Prostate gland (tissue), 2 donors: ENCODE measurements at regions not wholly inside any gene's neighbourhood (a gene's known extent, or its start where the extent isn't known, plus 50 kb on each side); places are given as distances from the start of the nearest gene placed in this dataset.

Experiments used
- DNase-seq: peaks from one replicate; pipeline ENCODE4 v3.0.0-alpha.2; 2019; ENCODE audit warnings: low spot score
- H3K27ac ChIP-seq, 2 donors: fragments of 200-600 bp; sonication (generic); 2 replicates each; pipeline ENCODE4 v1.5.1; 2017 to 2019
- H3K27me3 ChIP-seq: fragments of 200-600 bp; sonication (generic); replicated peaks from 2 replicates; pipeline ENCODE4 v1.5.1; 2019; ENCODE audit not compliant: insufficient read depth
- H3K36me3 ChIP-seq, 2 donors: fragments of 200-600 bp; sonication (generic); 1 replicate in 1 of 2; 2 replicates in 1 of 2; pipeline versions ENCODE4 v1.5.1 to v1.8.1; 2017 to 2019
- H3K4me1 ChIP-seq: fragments of 200-600 bp; sonication (generic); replicated peaks from 2 replicates; pipeline ENCODE4 v1.5.1; 2019
- H3K4me3 ChIP-seq, 2 donors: fragments of 200-600 bp; sonication (generic); 2 replicates each; pipeline ENCODE4 v1.5.1; 2017 to 2019
- H3K9me3 ChIP-seq: fragments of 200-600 bp; sonication (generic); 2 replicates; pipeline ENCODE4 v1.5.1; 2017
- POLR2A ChIP-seq: fragments of 450-650 bp; IDR thresholded peaks from one replicate; pipeline ENCODE4 v1.6.1; 2016; ENCODE audit warnings: antibody characterized with exemption, mild to moderate bottlenecking
- POLR2AphosphoS5 ChIP-seq: sonication (generic); formaldehyde crosslinking; IDR thresholded peaks from one replicate; pipeline ENCODE4 v1.6.1; 2017; ENCODE audit warnings: antibody characterized with exemption
- WGBS: methylation state at CpG from one replicate; pipeline ENCODE4 v1.1.5; 2018; 5-methylcytosine and 5-hydroxymethylcytosine counted together
- intact Hi-C: fragments of 100-400 bp; cut with DNase I; formaldehyde crosslinking; loops from one replicate; pipeline ENCODE4 v1.14.2; 2022
- TF ChIP-seq, protein P1 (sequence below), 4 experiments: fragments of 200-600 bp in 2 of 4; fragments of 450-650 bp in 2 of 4; sonication (generic) in 2 of 4; IDR thresholded peaks; 1 replicate in 3 of 4; 2 replicates in 1 of 4; pipeline ENCODE4 v1.5.1; 2016 to 2019; ENCODE audit warnings: antibody characterized with exemption in 4 of 4, mild to moderate bottlenecking in 2 of 4, moderate library complexity in 2 of 4

DNA sequence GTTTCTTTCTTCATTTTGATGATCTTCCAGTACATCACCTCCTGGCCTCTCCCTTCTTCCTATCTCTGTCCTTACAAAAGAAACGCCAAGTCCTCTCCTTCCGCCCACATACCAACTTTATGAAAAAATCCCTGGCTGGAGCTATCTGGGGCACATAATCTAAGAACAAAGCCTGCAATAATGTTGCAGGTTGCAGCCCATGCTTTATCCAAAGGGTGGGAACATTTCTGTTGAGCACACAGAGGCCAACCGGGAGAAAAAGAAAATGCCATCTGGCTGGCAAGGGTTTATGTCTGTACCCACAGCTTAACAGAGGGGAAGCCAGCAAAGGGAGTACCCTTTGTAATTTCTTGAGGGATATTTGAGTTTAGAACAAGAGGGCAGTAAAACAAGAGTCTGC is 409.6 kb downstream of the SOX9 start:
- Histone ChIP-seq H3K9me3 (no peaks in the 10 kb centered on the region), H3K36me3 (no peaks in the 10 kb centered on the region), H3K27ac (peak overlapping the region in 1 of 2 donors; percentile 50), H3K4me1 (peaks cover 11% of the 10 kb centered on the region), H3K4me3 (no peak overlapping the region), H3K27me3 (no peaks in the 10 kb centered on the region)
- WGBS: 49% methylated on average over 3 of the region's 3 CpGs
- intact Hi-C loops: no loop called here
- no peak for DNase-seq
- TF ChIP-seq, protein P1, sequence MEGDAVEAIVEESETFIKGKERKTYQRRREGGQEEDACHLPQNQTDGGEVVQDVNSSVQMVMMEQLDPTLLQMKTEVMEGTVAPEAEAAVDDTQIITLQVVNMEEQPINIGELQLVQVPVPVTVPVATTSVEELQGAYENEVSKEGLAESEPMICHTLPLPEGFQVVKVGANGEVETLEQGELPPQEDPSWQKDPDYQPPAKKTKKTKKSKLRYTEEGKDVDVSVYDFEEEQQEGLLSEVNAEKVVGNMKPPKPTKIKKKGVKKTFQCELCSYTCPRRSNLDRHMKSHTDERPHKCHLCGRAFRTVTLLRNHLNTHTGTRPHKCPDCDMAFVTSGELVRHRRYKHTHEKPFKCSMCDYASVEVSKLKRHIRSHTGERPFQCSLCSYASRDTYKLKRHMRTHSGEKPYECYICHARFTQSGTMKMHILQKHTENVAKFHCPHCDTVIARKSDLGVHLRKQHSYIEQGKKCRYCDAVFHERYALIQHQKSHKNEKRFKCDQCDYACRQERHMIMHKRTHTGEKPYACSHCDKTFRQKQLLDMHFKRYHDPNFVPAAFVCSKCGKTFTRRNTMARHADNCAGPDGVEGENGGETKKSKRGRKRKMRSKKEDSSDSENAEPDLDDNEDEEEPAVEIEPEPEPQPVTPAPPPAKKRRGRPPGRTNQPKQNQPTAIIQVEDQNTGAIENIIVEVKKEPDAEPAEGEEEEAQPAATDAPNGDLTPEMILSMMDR (IDR thresholded peaks at IDR 0.05): no peak
- no peak for TF ChIP-seq POLR2A
- no peak for TF ChIP-seq POLR2AphosphoS5

DNA sequence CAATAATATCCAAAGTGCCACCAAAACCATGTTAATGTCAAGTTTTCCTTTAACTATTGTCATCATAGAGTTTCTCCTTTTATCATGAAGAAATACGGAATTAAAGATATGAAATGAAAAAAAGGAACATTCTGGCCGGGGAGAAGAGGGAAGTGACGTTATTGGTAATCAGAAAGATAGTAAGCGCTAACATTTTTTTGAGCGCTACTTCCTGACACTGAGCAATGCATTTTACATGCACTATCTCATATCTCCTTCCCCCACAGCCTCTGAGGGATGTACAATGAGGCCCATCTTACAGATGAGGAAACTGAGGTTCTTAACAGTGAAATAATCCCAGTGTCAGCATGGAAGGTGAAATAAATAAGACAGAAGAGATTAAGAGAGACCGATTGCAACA is 410.9 kb downstream of the SOX9 start:
- intact Hi-C loops: no loop called here
- Histone ChIP-seq H3K4me3 (no peak overlapping the region), H3K9me3 (no peaks in the 10 kb centered on the region), H3K27me3 (no peaks in the 10 kb centered on the region), H3K27ac (no peak overlapping the region), H3K36me3 (no peaks in the 10 kb centered on the region), H3K4me1 (peaks cover 3% of the 10 kb centered on the region)
- TF ChIP-seq, protein P1 (IDR thresholded peaks at IDR 0.05): no peak
- no peak for TF ChIP-seq POLR2A
- no peak for TF ChIP-seq POLR2AphosphoS5
- WGBS: 85% methylated on average over 6 of the region's 6 CpGs
- no peak for DNase-seq

DNA sequence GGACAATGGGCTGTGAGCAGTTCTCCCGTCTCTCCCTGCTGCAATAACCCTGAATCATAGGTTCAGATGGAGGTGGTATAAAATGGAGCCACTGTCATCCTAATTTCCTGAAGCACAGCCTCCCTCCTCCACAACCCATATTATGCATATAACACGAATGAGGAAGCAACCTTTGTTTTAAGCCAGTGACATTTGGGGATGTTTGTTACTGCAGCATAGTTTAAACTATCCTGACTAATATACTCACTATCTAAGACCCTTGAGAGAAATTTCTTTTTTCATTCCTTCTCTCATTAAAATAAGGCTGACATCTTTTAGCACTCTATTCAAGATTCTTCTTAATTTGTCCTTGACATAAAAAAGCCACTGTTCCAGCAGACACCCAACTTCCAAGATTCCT is 413.4 kb downstream of the SOX9 start:
- H3K27ac ChIP-seq: no peak overlapping the region
- H3K9me3 ChIP-seq: no peaks in the 10 kb centered on the region
- no peaks in the 10 kb centered on the region for H3K36me3 ChIP-seq
- intact Hi-C loops: no loop called here
- no peak overlapping the region for H3K4me3 ChIP-seq
- WGBS: 93% methylated on average over 2 of the region's 2 CpGs
- no peak for DNase-seq
- no peaks in the 10 kb centered on the region for H3K27me3 ChIP-seq
- TF ChIP-seq, protein P1 (IDR thresholded peaks at IDR 0.05): no peak
- TF ChIP-seq POLR2A: no peak
- peaks cover 2% of the 10 kb centered on the region for H3K4me1 ChIP-seq

DNA sequence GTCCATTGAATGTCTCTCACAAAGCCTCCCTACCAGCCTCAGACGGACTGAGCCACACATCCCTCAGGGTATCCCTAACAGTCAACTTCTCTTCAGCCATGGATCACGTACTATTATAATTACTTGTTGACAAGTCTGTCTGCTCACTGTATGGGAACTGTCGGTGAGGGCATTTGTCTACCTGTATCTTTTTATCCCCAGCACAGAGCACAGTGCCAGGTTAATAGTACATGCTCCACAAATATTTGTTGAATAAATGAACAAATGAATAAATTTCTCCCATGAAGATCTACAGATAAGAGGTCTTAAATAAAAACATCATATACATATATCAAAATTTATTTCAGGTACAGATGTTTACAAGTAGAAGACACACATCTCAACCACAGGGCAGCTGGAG is 414.0 kb downstream of the SOX9 start:
- no peaks in the 10 kb centered on the region for H3K27me3 ChIP-seq
- intact Hi-C loops: no loop called here
- TF ChIP-seq, protein P1 (IDR thresholded peaks at IDR 0.05): no peak
- peak; percentile 28 for TF ChIP-seq POLR2AphosphoS5
- TF ChIP-seq POLR2A: no peak

DNA sequence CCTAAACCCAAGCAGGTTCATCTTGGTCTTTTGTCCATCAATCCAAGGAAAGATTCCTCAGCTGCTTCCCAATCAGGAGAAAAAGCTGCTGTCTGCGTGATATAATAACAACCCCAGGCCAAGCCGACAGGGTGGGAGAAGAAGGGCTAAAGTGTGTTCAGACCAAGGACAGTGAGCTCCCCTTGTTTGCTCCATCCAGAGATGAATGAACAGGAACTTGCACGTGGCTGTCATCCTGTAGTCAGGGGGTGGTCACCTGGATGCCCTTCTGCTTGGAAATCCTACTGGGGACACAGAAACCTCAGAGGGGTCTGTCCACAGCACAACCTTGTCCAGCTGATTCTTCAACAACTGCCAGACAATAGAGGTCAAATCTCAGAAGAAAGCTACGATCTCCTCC is 414.5 kb downstream of the SOX9 start:
- Histone ChIP-seq H3K4me1 (no peaks in the 10 kb centered on the region), H3K27ac (no peak overlapping the region), H3K4me3 (no peak overlapping the region), H3K27me3 (no peaks in the 10 kb centered on the region), H3K36me3 (no peaks in the 10 kb centered on the region), H3K9me3 (no peaks in the 10 kb centered on the region)
- DNase-seq: no peak
- TF ChIP-seq, protein P1 (IDR thresholded peaks at IDR 0.05): no peak
- TF ChIP-seq POLR2AphosphoS5 (no peak), POLR2A (no peak)
- WGBS: 83% methylated on average over 4 of the region's 4 CpGs
- intact Hi-C loops: no loop called here

More for the DNA sequence above, 414.0 kb downstream of the SOX9 start:
- 63% methylated on average over 3 of the region's 3 CpGs for WGBS
- Histone ChIP-seq H3K27ac (no peak overlapping the region), H3K4me3 (no peak overlapping the region), H3K4me1 (no peaks in the 10 kb centered on the region), H3K9me3 (no peaks in the 10 kb centered on the region), H3K36me3 (no peaks in the 10 kb centered on the region)
- DNase-seq: no peak
